ENCODE measurements at regions not wholly inside any gene's neighbourhood (a gene's known extent, or its start where the extent isn't known, plus 50 kb on each side); places are given as distances from the start of the nearest gene placed in this dataset.

GRCh38 chr16:17691106-17691898 lies 220.5 kb upstream of the XYLT1 start:
- no peak overlapping the region for H3K27ac ChIP-seq
- no peaks in the 10 kb centered on the region for H3K27me3 ChIP-seq
- no peak for DNase-seq (ENCODE audit: low read depth in 1 of 2, low spot score in 1 of 2)
- no peaks in the 10 kb centered on the region for H3K4me1 ChIP-seq (ENCODE audit: low read depth)
- H3K36me3 ChIP-seq = no peaks in the 10 kb centered on the region
- TF ChIP-seq, protein P1, sequence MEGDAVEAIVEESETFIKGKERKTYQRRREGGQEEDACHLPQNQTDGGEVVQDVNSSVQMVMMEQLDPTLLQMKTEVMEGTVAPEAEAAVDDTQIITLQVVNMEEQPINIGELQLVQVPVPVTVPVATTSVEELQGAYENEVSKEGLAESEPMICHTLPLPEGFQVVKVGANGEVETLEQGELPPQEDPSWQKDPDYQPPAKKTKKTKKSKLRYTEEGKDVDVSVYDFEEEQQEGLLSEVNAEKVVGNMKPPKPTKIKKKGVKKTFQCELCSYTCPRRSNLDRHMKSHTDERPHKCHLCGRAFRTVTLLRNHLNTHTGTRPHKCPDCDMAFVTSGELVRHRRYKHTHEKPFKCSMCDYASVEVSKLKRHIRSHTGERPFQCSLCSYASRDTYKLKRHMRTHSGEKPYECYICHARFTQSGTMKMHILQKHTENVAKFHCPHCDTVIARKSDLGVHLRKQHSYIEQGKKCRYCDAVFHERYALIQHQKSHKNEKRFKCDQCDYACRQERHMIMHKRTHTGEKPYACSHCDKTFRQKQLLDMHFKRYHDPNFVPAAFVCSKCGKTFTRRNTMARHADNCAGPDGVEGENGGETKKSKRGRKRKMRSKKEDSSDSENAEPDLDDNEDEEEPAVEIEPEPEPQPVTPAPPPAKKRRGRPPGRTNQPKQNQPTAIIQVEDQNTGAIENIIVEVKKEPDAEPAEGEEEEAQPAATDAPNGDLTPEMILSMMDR (IDR thresholded peaks at IDR 0.05; ENCODE audit: low read depth, low read length) = no peak
- no peak overlapping the region for H3K4me3 ChIP-seq
- H3K9me3 ChIP-seq (ENCODE audit: low read depth) = no peaks in the 10 kb centered on the region

GRCh38 chr16:17685447-17685846 lies 214.7 kb upstream of the XYLT1 start:
- H3K36me3 ChIP-seq = no peaks in the 10 kb centered on the region
- H3K27ac ChIP-seq = no peak overlapping the region
- no peaks in the 10 kb centered on the region for H3K27me3 ChIP-seq
- no peak for DNase-seq (ENCODE audit: low read depth in 1 of 2, low spot score in 1 of 2)
- no peak overlapping the region for H3K4me3 ChIP-seq
- H3K9me3 ChIP-seq (ENCODE audit: low read depth) = no peaks in the 10 kb centered on the region
- H3K4me1 ChIP-seq (ENCODE audit: low read depth) = no peaks in the 10 kb centered on the region
- TF ChIP-seq, protein P1 (IDR thresholded peaks at IDR 0.05; ENCODE audit: low read depth, low read length) = no peak

- H3K4me3 ChIP-seq = no peak overlapping the region
- DNase-seq (ENCODE audit: low read depth in 1 of 2, low spot score in 1 of 2) = no peak
- H3K36me3 ChIP-seq = no peaks in the 10 kb centered on the region
- H3K27me3 ChIP-seq = no peaks in the 10 kb centered on the region
- TF ChIP-seq, protein P1 (IDR thresholded peaks at IDR 0.05; ENCODE audit: low read depth, low read length) = no peak
- no peaks in the 10 kb centered on the region for H3K9me3 ChIP-seq (ENCODE audit: low read depth)
- no peak overlapping the region for H3K27ac ChIP-seq
- no peaks in the 10 kb centered on the region for H3K4me1 ChIP-seq (ENCODE audit: low read depth)
Observed at GRCh38 chr16:17683281-17683680, 212.5 kb upstream of the XYLT1 start.

DNA sequence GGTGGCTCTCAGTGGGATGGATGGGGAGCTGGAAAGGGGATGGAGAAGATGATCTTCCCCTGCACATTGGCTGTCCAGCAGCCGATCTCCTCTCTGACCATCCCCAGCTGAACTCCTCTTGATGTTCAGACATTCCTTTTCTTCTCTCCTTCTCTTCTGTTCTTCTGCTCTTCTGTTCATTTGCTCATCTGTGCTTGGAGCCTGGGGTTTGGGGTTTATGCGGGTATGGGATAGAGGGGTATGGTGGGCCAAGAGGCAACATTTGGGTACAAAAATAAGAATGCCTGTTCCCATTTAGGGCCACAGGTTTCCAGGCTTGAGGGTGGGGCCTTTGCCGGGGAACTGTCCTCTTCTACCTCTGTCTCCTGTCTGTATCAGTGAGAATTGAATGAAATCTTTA lies 205.4 kb upstream of the XYLT1 start:
- H3K36me3 ChIP-seq = no peaks in the 10 kb centered on the region
- H3K9me3 ChIP-seq (ENCODE audit: low read depth) = no peaks in the 10 kb centered on the region
- DNase-seq (ENCODE audit: low read depth in 1 of 2, low spot score in 1 of 2) = no peak
- no peaks in the 10 kb centered on the region for H3K27me3 ChIP-seq
- H3K4me3 ChIP-seq = no peak overlapping the region
- H3K4me1 ChIP-seq (ENCODE audit: low read depth) = no peaks in the 10 kb centered on the region
- TF ChIP-seq, protein P1 (IDR thresholded peaks at IDR 0.05; ENCODE audit: low read depth, low read length) = no peak
- H3K27ac ChIP-seq = no peak overlapping the region

DNA sequence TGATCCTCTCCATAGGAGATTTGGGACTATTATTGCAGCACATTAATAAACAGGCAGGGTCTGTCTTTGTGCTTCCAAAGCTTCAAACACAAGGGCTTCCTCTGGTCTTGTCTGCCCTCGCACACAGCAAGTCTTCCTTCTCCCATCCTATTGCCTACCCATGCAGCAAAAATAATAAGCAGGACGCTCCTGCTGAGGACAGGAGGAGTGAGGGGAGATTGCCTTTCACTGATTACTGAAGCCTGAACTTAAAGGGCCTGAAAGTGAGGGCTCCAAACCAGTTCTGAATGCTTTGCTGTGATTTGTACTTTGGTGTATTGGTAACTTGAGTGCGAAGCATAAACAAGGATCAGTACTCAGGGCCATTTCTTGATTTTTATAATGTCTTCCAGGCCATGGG lies 197.6 kb upstream of the XYLT1 start:
- TF ChIP-seq, protein P1 (IDR thresholded peaks at IDR 0.05; ENCODE audit: low read depth, low read length) = no peak
- Histone ChIP-seq H3K4me1 (ENCODE audit: low read depth) (no peaks in the 10 kb centered on the region), H3K4me3 (no peak overlapping the region), H3K27ac (no peak overlapping the region), H3K9me3 (ENCODE audit: low read depth) (no peaks in the 10 kb centered on the region), H3K36me3 (no peaks in the 10 kb centered on the region), H3K27me3 (no peaks in the 10 kb centered on the region)
- no peak for DNase-seq (ENCODE audit: low read depth in 1 of 2, low spot score in 1 of 2)
